Prostate gland (tissue), 2 donors: ENCODE measurements at regions not wholly inside any gene's neighbourhood (a gene's known extent, or its start where the extent isn't known, plus 50 kb on each side); places are given as distances from the start of the nearest gene placed in this dataset.

Experiments used
- POLR2A ChIP-seq: fragments of 450-650 bp; IDR thresholded peaks from one replicate; pipeline ENCODE4 v1.6.1; 2016; ENCODE audit warnings: antibody characterized with exemption, mild to moderate bottlenecking
- POLR2AphosphoS5 ChIP-seq: sonication (generic); formaldehyde crosslinking; IDR thresholded peaks from one replicate; pipeline ENCODE4 v1.6.1; 2017; ENCODE audit warnings: antibody characterized with exemption
- TF ChIP-seq, protein P1 (sequence below), 4 experiments: fragments of 200-600 bp in 2 of 4; fragments of 450-650 bp in 2 of 4; sonication (generic) in 2 of 4; IDR thresholded peaks; 1 replicate in 3 of 4; 2 replicates in 1 of 4; pipeline ENCODE4 v1.5.1; 2016 to 2019; ENCODE audit warnings: antibody characterized with exemption in 4 of 4, mild to moderate bottlenecking in 2 of 4, moderate library complexity in 2 of 4

DNA sequence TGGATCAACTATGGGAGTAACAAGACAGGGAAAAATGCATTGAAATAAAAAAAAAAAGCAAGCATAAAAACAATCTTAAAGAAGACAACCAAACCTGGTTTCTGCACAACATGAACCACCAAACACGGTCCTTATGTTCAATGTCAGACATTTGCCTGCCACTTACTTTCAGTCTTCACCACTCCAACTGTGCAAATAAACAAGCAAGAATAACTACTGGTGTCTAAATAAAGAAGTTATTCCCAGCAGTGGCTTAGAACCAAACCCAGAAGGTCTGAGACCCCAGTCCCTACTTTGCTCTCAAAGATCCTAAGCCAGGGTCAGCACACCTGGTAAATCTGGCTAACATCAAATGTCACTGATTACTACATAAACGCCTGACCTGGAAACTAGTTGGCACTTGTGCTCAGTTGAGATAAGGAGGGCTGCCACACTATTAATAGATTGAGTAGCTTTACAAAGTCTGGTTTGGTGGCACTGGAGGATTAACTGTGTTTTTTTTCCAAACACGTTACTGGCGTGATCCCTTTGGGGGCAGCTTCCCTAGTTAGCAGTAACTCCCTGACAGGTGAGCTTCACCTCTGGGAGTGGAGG, 62.7 kb upstream of the ABLIM1 start:
- TF ChIP-seq, protein P1, sequence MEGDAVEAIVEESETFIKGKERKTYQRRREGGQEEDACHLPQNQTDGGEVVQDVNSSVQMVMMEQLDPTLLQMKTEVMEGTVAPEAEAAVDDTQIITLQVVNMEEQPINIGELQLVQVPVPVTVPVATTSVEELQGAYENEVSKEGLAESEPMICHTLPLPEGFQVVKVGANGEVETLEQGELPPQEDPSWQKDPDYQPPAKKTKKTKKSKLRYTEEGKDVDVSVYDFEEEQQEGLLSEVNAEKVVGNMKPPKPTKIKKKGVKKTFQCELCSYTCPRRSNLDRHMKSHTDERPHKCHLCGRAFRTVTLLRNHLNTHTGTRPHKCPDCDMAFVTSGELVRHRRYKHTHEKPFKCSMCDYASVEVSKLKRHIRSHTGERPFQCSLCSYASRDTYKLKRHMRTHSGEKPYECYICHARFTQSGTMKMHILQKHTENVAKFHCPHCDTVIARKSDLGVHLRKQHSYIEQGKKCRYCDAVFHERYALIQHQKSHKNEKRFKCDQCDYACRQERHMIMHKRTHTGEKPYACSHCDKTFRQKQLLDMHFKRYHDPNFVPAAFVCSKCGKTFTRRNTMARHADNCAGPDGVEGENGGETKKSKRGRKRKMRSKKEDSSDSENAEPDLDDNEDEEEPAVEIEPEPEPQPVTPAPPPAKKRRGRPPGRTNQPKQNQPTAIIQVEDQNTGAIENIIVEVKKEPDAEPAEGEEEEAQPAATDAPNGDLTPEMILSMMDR (IDR thresholded peaks at IDR 0.05), result no peak
- no peak for TF ChIP-seq POLR2A
- no peak for TF ChIP-seq POLR2AphosphoS5
